ENCODE measurements at regions not wholly inside any gene's neighbourhood (a gene's known extent, or its start where the extent isn't known, plus 50 kb on each side); places are given as distances from the start of the nearest gene placed in this dataset.
"Not testable (repeated sequence)": the region's sequence is repeated elsewhere in the genome, so short reads cannot be mapped to it uniquely, and the experiment has no call there.

- DNase-seq = not testable (repeated sequence)
Measured at GRCh38 chr1:47604869-47605268, 167.0 kb downstream of the FOXD2 start.

GRCh38 chr1:47608296-47608875, 170.5 kb downstream of the FOXD2 start:
- DNase-seq = no peak

GRCh38 chr1:47611992-47612391, 174.1 kb downstream of the FOXD2 start:
- DNase-seq = no peak

- no peak for DNase-seq
Measured at GRCh38 chr1:47612819-47613218, 175.0 kb downstream of the FOXD2 start.

GRCh38 chr1:47616036-47616435, 178.2 kb downstream of the FOXD2 start:
- no peak for DNase-seq

- DNase-seq = no peak
Measured at GRCh38 chr1:47616906-47617305, 179.1 kb downstream of the FOXD2 start.

- no peak for DNase-seq
Measured at GRCh38 chr1:47617381-47618221, 179.8 kb downstream of the FOXD2 start.

GRCh38 chr1:47618222-47618720, 180.4 kb downstream of the FOXD2 start:
- no peak for DNase-seq

GRCh38 chr1:47618830-47619229, 181.0 kb downstream of the FOXD2 start:
- DNase-seq = no peak

GRCh38 chr1:47621483-47621882, 183.6 kb downstream of the FOXD2 start:
- DNase-seq = no peak

- DNase-seq = no peak
Measured at GRCh38 chr1:47621977-47622376, 184.1 kb downstream of the FOXD2 start.

GRCh38 chr1:47622776-47623556, 185.1 kb downstream of the FOXD2 start:
- DNase-seq = no peak

GRCh38 chr1:47623557-47623940, 185.7 kb downstream of the FOXD2 start:
- no peak for DNase-seq

GRCh38 chr1:47624531-47624930, 186.7 kb downstream of the FOXD2 start:
- DNase-seq = no peak

- DNase-seq = no peak
Measured at GRCh38 chr1:47627016-47627415, 189.2 kb downstream of the FOXD2 start.

- DNase-seq = no peak
Measured at GRCh38 chr1:47627471-47628370, 189.9 kb downstream of the FOXD2 start.

GRCh38 chr1:47629201-47629600, 191.4 kb downstream of the FOXD2 start:
- DNase-seq = no peak

GRCh38 chr1:47630346-47630745, 192.5 kb downstream of the FOXD2 start:
- no peak for DNase-seq

- DNase-seq = no peak
Measured at GRCh38 chr1:47631411-47631995, 193.7 kb downstream of the FOXD2 start.

- DNase-seq = no peak
Measured at GRCh38 chr1:47635111-47635510, 197.3 kb downstream of the FOXD2 start.

- no peak for DNase-seq
Measured at GRCh38 chr1:47635597-47635996, 197.8 kb downstream of the FOXD2 start.

- DNase-seq = no peak
Measured at GRCh38 chr1:47637111-47637685, 199.4 kb downstream of the FOXD2 start.

Data from activated CD4-positive, alpha-beta T cell treated with anti-CD3 and anti-CD28 coated beads, Interleukin-2, amount 50 U/mL, for 4 hours (primary cell).